Transverse colon (tissue), 4 donors: ENCODE measurements at regions not wholly inside any gene's neighbourhood (a gene's known extent, or its start where the extent isn't known, plus 50 kb on each side); places are given as distances from the start of the nearest gene placed in this dataset.

ENCODE experiments used
- CTCF ChIP-seq, 5 experiments: fragments of 200-600 bp in 3 of 5; fragments of 450-650 bp in 2 of 5; sonication (generic) in 3 of 5; IDR thresholded peaks; 1 replicate in 2 of 5; 2 replicates in 3 of 5; pipeline ENCODE4 v1.5.1; 2016 to 2017; ENCODE audit warnings: antibody characterized with exemption in 5 of 5, inconsistent platforms in 3 of 5, mild to moderate bottlenecking in 2 of 5, moderate library complexity in 1 of 5
- EP300 ChIP-seq: sonication (generic); formaldehyde crosslinking; IDR thresholded peaks from one replicate; pipeline ENCODE4 v1.6.1; 2017; ENCODE audit warnings: antibody characterized with exemption, low read depth
- POLR2A ChIP-seq: fragments of 450-650 bp; IDR thresholded peaks from one replicate; pipeline ENCODE4 v1.6.1; 2016; ENCODE audit warnings: antibody characterized with exemption, mild to moderate bottlenecking, moderate library complexity
- POLR2AphosphoS5 ChIP-seq, 3 donors: sonication (generic); formaldehyde crosslinking; IDR thresholded peaks; one replicate each; pipeline ENCODE4 v1.6.1; 2016; ENCODE audit warnings: antibody characterized with exemption in 3 of 3

DNA sequence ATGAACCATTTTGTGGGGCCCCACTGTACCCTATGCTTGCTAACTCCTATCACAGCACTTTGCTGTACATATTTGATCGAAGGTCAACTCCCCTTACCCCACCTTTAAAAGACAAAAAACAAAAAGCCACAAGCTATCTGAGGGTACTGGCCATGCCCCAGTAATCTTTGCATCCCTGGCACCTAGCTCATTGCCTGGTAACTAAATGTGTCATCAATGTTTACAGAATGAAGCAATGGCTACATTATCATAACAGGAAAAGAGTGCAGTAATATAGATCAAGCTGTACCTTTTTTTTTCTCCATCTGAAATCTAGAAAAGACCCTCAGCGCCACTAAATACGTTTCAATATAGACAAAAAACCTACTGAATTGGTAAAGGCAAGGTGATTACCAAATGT is 188.0 kb downstream of the ELAVL2 start:
- TF ChIP-seq POLR2AphosphoS5 (IDR thresholded peaks at IDR 0.05) (no peak), EP300 (no peak), POLR2A (no peak), CTCF (IDR thresholded peaks at IDR 0.05) (no peak)
